C4-2B (cell line): ENCODE measurements at regions not wholly inside any gene's neighbourhood (a gene's known extent, or its start where the extent isn't known, plus 50 kb on each side); places are given as distances from the start of the nearest gene placed in this dataset.

Experiments used
- H3K27ac ChIP-seq: fragments of 450-650 bp; 2 replicates; pipeline ENCODE4 v1.5.1; 2017
- CTCF ChIP-seq: fragments of 450-650 bp; conservative IDR thresholded peaks from 2 replicates; pipeline ENCODE4 v1.5.1; 2017; ENCODE audit warnings: mild to moderate bottlenecking
- ZFX ChIP-seq: fragments of 450-650 bp; IDR thresholded peaks from 2 replicates; pipeline ENCODE4 v1.6.1; 2017

GRCh38 chr22:22045571-22046335, 63.2 kb upstream of the TOP3B start:
- H3K27ac ChIP-seq = no peak overlapping the region
- no peak for TF ChIP-seq ZFX
- TF ChIP-seq CTCF = no peak

- TF ChIP-seq CTCF = no peak
- TF ChIP-seq ZFX = no peak
These were observed 61.6 kb upstream of the TOP3B start for GRCh38 chr22:22044153-22044552.

GRCh38 chr22:22043296-22044078, 60.9 kb upstream of the TOP3B start:
- TF ChIP-seq ZFX (no peak), CTCF (no peak)
- H3K27ac ChIP-seq = no peak overlapping the region

More at GRCh38 chr22:22044153-22044552, 61.6 kb upstream of the TOP3B start:
- no peak overlapping the region for H3K27ac ChIP-seq

- H3K27ac ChIP-seq = no peak overlapping the region
- TF ChIP-seq ZFX = no peak
- TF ChIP-seq CTCF = no peak
These were observed 60.2 kb upstream of the TOP3B start for GRCh38 chr22:22042599-22043295.

- TF ChIP-seq CTCF (no peak), ZFX (no peak)
These were observed 59.4 kb upstream of the TOP3B start for GRCh38 chr22:22042009-22042408.

GRCh38 chr22:22040908-22041307, 58.3 kb upstream of the TOP3B start:
- no peak overlapping the region for H3K27ac ChIP-seq
- no peak for TF ChIP-seq CTCF

More at GRCh38 chr22:22042009-22042408, 59.4 kb upstream of the TOP3B start:
- H3K27ac ChIP-seq = no peak overlapping the region

GRCh38 chr22:22040472-22040871, 57.9 kb upstream of the TOP3B start:
- TF ChIP-seq CTCF (no peak), ZFX (no peak)
- no peak overlapping the region for H3K27ac ChIP-seq
